CD4-positive, alpha-beta T cell treated with Interferon alpha-2 for 1 hour (primary cell): ENCODE measurements at regions not wholly inside any gene's neighbourhood (a gene's known extent, or its start where the extent isn't known, plus 50 kb on each side); places are given as distances from the start of the nearest gene placed in this dataset.
"Not testable (repeated sequence)": the region's sequence is repeated elsewhere in the genome, so short reads cannot be mapped to it uniquely, and the experiment has no call there.

Experiments used
- DNase-seq, 2 donors: peaks; one replicate each; pipeline ENCODE4 v3.0.0-alpha.2; 2020 to 2022

DNA sequence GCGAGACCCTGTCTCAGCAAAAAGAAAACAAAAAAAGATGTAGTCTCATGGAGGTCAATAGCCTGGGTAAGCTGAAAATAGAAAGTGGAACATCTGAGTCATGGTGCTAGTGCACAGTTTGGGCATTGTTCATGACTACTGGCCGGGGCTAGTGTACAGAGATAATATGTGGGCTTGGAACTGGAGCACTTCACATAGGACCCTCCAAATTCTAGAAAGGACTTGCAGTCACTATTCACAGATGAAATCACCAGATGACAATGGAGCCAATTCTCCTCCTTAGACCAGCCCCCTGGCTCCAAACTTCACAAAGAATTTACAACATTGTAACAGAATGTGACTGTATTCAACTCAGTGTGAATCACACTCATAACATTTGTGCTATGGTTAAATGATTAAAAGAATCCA lies 367.8 kb upstream of the SLC7A11 start:
- DNase-seq: no peak

DNA sequence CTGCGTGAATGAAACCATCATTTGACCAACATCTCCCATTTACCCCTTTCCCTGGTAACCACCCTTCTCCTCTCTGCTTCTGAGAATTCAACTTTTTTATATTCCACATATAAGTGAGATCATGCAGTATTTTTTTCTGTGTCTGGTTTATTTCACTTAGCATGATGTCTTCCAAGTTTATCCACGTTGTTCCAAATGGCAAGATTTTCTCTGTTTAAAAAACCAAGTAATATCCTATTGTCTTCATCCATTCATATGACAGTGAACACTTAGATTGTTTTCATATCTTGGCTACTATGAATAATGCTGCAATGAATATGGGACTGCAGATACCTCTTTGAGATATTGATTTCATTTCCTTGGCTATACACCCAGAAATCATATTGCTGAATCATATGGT lies 362.4 kb upstream of the SLC7A11 start:
- no peak for DNase-seq

DNA sequence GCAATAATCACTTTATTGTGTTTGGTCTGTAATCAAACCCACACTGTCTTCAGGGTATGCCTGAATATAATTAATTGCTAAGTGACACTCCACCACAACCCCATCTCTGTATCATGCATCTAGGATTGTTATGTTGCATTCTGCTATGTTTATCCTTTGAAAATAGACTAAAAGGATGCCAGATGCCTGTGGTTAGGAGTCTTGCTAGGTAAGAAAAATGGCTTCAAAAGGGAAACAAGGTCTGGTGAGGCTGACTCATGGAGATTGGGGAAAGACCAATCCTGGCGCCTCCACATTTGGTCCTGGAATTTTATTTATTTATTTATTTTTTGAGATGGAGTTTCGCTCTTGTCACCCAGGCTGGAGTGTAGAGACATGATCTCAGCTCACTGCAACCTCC lies 360.5 kb upstream of the SLC7A11 start:
- no peak for DNase-seq

DNA sequence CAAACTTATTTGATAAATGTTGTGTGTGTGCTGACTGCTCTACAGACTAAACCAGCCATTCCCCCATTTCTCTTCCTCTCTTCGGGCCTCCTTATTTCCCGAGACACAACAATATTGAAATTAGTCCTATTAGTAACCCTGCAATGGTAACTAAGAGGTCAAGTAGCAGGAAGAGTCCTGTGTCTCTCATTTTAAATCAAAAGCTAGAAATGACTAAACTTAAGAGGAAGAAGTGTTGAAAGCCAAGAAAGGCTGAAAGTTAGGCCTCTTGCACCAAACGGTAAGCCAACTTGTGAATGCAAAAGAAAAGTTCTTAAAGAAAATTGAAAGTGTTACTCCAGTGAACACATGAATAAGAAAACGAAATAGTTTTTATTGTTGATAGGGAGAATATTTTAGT lies 357.8 kb upstream of the SLC7A11 start:
- no peak for DNase-seq

DNA sequence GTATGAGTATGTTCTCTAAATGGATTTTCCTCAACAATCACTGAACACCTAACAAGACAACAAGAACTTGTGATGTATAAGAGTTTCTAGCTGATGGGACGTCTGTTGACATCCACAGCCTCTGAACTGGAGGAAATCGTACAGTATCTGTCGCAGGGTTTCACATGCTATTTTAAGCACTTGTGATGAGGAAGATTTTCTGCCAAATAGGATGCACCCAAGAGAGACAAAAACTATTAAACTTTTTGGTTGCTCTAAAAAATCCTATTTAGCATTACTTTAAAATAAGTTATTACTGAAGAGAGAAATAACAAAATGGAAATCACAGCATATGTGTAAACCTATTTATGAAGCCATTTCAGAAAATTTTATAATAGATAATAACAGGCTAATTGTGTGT lies 356.1 kb upstream of the SLC7A11 start:
- DNase-seq: no peak

DNA sequence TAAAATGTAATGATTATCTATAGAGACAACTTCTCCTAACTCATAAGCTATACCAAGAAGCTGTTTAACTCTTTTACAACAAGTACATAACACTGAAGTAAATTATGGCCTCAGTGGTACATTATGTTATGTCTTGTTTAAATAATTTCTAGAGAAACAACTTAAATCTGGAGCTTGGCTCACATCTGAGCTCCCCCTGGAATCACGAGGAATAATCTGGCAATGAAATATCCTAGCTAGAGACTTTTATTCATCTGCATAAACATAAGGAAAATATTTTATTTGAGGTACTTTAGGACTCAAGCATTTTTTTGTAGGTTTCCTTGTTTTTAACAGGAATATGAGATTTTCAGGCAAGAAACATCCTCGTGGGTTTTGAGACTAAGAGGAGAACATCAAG lies 354.7 kb upstream of the SLC7A11 start:
- no peak for DNase-seq

DNA sequence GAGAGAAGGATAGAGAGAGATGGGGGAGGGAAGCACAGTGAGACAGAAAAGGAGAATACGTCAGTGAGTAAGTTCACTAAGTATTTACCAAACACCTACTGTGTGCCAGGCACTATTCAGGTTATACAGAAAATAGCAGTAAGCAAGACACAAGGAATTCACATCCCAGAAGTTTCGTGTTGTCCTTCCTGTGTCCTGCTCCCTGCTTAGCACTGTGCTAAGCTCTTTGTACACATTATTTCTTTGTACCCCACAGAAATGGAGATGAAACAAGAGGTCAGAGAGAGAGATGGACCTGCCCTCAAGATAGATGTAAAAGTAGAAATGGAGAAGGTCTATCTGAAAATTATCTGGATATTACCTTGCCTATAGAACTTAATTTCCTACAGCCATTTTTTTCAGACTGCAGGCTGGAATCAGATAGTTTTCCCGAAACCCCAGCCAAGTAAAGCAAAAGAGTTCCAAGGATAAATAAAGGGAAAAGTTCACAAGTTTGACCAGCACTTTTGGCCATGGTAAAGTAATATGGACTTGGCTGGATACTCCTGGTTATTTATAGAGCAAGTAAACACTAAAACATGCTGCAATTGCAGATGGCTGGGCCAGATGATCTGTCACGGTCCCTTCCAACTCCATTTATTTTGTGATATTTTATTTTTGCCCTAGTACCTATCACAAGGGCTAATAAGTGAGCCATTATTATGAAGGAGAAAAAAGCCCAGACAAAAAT lies 353.7 kb upstream of the SLC7A11 start:
- no peak for DNase-seq

DNA sequence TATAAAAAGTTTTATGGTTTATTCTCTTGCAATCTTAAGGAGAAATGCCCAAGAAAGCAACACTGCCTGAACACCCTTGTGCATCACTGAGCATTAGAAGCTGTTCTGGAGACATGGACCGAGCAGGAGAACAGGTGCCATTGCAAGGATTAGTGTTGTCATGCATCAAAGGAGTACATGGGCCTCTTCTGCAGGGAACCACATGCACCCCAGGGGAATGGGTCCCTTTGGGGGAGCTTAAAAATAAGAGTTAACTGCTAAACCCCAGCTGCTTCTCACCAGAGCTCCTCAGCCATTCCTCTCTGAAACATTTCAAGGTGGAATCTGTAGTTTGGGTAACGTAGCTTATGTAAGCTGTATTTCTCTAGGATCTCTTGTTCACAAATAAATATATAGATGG lies 353.0 kb upstream of the SLC7A11 start:
- DNase-seq: no peak

DNA sequence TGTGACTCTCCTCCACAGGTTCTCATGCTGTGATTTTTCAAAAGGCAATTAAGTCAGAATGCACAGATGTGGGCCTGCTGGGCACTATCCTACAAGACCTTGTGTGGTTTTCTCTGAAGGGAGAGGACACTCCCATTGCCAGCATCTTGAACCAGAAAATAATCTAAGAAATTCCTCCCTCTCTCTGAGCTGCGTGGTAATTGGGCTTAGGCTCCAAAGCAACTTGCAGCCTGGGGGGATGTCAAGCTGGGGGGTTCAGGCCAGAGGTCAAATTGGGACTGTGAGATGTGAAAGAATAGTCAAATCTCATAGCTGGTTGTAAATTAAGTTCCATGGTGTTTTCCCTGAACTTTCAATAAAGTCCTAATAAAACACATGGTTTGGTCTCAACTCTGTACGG lies 350.6 kb upstream of the SLC7A11 start:
- DNase-seq: no peak

DNA sequence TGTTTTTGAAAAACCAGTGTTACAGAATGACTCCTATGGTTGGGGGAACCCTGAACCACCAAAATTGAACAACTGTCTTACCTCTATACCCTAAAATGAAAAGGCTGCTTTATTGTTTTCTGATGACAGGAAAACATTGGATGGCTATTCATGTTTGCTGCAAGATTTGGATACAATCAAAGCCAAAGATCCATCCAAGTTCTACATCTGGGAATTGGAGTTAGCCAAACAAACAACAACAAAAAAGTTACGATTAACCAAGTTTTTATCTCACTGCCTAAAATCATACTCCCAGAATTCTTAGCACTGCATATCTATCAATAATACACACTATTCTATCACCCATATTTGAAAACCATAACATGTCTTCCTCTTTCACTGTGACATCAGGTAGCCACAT lies 349.7 kb upstream of the SLC7A11 start:
- no peak for DNase-seq

DNA sequence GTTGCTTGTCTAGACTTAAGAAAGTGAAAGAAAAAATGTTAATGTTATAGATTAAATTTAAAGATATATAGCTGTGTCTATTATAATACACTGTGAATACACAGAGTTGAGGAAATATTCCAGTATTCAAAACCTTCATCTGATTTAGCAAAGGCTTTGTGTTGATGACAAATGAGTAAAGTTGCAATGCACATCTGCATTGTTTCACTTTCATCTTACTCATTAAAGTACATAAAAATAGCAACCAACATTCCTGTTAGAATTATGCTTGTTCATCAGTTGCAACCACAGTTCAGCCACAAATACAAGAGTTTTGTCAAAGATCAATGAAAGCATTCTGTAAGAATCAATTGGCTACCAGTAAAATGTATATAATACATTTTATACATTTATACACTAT lies 346.4 kb upstream of the SLC7A11 start:
- no peak for DNase-seq

DNA sequence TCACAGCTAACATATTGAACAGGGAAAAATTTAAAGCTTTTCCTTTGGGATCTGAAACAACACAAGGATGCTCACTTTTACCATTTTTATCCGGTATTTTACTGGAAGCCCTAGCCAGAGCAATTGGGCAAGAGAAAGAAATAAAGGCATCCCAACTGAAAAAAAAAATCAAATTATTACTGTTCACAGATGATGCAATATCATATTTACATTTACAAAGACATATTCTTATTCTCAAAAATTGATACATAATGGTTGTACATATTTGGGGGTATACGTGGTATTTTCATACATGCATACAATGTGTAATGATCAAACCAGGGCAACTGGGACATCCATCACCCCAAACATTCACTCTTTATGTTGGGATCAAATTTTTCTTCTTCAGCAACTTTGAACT lies 337.0 kb upstream of the SLC7A11 start:
- no peak for DNase-seq

DNA sequence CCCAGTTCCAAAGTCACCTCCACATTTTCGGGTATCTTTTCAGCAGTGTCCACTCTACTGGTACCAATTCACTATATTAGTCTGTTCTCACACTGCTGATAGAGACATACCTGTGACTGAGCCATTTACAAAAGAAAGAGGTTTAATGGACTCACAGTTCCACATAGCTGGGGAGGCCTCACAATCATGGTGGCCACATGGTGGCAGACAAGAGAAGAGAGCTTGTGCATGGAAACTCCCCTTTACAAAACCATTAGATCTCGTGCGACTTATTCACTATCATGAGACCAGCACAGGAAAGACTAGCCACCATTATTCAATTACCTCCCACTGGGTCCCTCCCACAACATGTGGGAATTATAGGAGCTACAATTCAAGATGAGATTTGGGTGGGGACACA lies 335.7 kb upstream of the SLC7A11 start:
- not testable (repeated sequence) for DNase-seq

DNA sequence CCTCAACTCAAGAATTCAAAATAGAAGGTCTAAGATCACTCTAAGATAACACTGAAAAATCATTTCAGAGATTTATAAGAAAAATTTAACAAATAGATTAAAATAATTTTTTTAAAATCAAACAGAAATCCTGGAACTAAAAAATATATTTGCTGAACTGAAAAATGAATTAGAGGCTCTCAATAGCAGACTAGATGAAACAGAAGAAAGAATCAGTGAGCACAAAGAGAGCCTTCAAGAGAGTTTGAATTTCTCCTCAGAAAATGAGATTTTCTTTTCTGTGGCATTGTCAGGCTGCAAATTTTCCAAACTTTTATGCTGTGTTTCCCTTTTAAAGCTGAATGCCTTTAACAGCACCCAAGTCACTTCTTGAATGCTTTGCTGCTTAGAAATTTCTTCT lies 335.0 kb upstream of the SLC7A11 start:
- no peak for DNase-seq

DNA sequence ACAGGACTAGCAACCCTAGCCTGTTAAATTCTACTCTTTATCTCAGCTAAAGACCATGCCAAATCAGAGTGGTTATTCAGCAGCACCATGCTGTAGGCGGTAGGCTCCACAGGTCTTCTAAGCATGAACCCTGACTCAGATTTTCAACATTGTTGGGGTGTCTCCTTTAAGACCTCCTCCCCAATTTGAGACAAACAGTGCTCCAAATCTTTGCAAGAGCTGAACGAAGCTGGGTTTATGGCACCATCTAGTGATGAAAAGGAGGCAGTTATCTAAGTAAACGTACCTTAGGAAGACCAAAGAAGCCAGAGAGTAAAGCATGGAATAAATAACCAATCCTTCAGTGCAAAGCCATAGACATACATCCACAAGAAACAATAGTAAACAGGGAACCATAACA lies 334.5 kb upstream of the SLC7A11 start:
- DNase-seq: no peak

DNA sequence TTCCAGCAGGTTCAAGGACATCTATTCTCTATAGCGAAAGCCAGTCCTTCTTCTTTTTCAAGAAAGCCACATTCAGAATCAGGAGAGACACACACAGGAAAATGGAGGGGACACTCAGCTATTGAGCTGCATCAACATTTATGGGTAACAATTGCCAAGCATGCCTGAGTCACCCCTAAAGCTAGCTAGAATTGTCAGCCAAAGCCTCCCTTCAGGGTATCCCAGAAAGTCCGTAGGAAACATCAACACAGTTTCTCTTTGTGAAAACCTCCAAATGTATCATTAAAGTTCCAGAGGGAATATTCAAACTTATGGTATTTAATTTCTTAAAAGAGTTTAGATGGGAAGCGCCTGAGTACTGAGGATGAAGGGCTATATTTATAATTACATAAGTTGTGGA lies 331.1 kb upstream of the SLC7A11 start:
- DNase-seq: no peak

DNA sequence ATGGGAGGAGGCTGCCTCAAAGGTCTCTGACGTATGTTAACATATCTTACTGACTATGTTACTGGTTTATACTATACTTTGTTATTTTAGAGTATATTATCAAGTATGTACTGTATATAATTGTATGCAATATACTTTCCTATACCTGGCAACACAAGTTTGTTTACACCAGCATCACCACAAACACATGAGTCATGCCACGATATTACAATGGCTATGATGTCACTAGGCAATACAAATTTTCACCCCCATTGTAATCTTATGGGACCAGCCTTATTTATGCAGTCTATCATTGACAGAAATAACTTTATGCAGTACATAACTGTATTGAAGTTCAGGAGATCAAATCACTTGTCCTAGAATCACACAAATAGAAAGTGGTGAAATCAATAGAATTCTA lies 329.9 kb upstream of the SLC7A11 start:
- DNase-seq: no peak

DNA sequence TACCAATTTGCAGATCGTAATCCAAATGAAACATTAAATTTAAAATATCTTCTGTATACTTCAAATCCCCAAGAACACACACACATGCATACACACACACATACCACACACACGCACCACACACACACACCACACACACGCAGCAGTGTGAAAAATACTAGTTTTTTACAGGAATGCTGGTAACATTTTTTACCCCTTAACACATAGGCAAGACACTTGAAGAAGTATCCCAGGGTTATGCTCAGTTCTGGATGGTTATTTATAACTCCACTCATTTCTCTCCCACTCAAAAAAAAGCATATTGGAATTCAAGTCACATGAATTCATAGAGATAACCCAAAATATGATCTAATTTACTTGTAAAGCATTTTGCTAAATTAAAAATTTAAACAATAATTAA lies 325.5 kb upstream of the SLC7A11 start:
- DNase-seq: no peak

DNA sequence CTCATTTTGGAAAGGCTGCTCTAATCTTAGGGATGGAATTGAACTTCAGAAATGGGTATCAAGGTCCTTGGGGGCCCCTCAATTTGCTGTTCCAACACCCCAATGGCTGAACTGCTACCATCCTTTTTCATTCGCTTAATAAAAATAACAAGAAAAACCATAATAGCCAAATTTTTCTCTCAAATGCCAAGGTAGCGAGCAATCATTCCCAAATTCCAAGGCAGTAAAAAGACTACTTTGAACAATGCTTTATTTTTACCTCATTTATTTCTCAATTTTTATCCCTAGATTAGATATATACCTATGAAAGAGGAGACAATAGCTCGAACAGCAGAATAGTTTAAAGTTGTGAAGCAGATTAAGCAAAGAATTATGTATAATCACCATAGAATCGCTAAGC lies 323.4 kb upstream of the SLC7A11 start:
- no peak for DNase-seq

DNA sequence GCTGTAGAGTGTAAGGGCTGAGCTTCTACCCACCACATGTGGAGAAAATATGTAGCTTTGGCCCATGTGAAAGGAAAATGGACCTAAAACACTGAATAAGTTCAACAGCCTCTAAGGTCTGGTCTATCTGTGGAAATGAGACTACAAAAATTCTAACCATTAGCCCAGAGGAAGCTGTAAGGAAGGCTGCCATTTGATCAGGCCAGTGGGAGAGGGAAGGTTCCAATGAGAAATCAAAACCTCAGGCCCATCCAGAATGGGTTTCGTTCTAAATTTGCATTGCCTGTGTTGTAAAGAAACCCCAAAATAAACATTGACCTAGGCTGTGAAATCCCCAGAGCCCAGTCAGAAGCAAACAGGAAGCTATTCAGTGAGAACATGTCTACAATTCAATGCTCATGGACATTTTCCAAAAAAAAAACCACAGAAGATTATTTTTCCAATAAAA lies 320.4 kb upstream of the SLC7A11 start:
- no peak for DNase-seq

DNA sequence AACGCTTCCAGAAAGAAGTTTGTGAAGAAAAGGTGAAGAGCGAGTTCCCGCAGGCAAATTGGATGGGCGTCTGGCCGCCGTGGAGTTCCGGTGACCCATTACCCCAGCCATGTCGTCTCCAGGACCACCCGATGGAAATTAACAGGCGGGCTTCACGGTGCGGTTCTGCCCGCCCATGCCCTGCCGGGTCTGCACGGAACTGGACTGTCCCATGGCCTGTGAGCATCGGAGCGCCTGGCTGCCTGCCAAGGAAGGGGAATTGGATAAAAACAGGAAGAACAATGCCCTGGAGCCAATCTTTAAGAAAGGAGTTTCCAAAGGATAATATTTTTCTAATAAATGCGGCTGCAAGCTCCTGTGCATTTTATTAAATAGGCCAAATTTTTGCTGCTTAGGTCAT lies 319.8 kb upstream of the SLC7A11 start:
- no peak for DNase-seq

DNA sequence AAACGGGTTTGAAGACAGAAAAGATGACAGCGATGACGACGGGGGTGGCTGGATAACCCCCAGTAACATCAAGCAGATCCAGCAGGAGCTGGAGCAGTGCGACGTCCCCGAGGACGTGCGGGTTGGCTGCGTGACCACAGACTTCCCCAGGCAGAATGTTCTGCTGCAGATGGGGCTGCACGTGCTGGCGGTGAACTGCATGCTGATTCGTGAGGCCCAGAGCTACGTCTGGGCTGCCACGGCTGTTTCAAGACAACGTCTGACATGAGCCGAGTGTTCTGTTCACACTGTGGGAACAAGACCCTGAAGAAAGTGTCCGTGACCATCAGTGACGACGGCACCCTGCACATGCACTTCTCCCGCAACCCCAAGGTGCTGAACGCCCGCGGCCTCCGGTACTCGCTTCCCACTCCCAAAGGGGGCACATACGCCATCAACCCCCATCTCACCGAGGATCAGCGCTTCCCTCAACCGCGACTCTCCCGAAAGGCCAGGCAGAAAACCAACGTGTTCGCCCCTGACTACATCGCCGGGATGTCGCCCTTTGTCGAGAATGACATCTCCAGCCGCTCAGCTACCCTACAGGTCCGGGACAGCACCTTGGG lies 319.2 kb upstream of the SLC7A11 start:
- DNase-seq: no peak

DNA sequence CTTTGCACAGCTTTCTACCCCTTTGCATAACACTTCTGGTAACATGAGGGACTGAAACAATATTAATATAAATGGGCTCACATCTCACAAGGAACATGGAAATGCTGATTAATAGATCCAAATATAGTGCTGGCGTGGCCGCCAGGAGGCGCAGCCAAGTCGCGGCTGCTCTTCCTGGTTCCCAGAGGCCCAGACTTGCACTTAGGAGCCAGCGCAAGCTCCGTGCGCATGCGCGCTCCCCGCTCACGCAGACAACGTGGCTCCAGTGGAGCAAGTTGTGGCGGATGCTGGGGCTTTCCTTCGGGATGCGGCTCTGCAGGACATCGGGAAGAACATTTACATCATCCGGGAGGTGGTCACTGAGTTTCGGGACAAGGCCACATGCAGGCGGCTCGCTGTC lies 318.3 kb upstream of the SLC7A11 start:
- no peak for DNase-seq

DNA sequence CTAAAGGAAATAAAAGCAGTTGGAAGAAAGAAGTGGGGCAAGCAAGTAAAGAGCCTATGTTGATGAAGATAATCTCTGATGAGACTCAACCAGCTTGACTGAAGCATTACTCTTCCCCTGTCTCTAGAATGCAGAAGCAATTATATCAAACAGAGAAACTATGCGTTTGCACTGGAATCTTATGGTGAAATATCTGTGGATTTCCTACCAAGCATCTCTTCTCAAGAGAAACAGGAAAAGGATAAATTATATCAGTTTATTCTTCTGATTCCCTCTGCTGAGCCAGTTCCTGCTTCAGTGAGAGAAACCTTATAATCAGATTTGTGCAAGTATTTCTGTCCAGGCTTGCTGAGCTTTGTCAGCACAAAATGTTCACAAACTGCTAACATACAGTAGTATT lies 316.7 kb upstream of the SLC7A11 start:
- DNase-seq: no peak

DNA sequence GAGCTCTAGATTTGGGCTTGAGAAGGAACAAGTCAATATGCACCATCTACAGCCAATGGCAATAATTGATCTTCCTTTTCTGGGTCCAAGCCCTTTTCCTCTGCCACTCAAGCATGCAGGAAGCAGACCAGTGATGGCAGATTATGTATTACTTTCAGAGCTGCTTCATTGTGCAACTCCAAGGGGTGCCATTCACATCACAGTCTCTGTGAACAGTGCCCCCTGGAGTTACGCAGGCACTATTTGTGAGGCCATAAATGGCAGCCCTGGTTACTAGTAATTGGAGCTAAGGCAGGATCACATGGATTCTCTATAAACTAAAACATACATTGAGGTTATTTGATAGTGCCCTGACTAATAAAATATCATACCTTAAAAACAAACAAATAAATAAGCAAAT lies 313.4 kb upstream of the SLC7A11 start:
- DNase-seq: no peak
